Kidney glomerular epithelial cell (primary cell): ENCODE measurements at regions not wholly inside any gene's neighbourhood (a gene's known extent, or its start where the extent isn't known, plus 50 kb on each side); places are given as distances from the start of the nearest gene placed in this dataset.
"Not testable (repeated sequence)": the region's sequence is repeated elsewhere in the genome, so short reads cannot be mapped to it uniquely, and the experiment has no call there.

Experiments
- DNase-seq: peaks from one replicate; lab custom pipeline; 2025; lab: John Stamatoyannopoulos, UW

DNA sequence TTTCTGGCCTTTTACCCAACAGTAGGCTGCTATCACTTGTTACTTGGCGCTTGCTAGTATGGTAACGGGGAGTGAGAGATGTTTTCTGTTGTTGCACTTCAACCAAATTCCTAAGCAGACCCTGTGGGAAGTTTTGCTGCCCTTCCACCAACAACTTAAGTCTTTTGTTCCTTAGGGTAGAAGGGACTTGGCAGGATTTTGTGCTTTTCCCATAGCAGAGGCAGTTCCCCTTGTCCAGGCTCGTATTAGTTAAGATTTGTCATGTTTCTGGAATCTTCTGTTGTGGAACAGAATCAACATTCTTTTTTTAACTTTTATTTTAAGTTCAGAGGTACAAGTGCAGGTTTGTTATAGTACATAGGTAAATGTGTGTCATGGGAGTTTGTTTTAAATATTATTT, 73.2 kb upstream of the SGIP1 start:
- DNase-seq: no peak

DNA sequence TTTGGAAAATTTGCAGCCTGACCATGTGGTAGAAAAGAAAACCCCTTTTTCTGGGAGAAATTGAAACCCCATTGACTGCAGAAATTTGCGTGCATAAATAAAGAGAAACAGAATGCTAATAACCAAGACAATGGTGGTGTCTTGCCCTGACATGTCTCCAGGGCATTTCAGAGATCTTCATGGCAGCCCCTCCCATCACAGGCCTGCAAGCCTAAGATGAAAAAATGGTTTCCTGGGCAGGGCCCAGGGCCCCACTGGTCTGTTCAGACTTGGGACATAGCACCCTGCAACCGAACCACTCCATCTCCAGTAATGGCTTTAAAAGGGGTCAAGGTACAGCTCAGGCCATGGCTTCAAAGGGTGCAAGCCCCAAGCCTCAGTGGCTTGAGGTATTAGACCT, 71.6 kb upstream of the SGIP1 start:
- no peak for DNase-seq

GRCh38 chr1:66464351-66464750, 69.6 kb upstream of the SGIP1 start:
- no peak for DNase-seq

GRCh38 chr1:66464802-66465201, 69.2 kb upstream of the SGIP1 start:
- DNase-seq: peak; percentile 66

- DNase-seq: peak; percentile 28
These were observed 67.3 kb upstream of the SGIP1 start for GRCh38 chr1:66466695-66467094.

DNA sequence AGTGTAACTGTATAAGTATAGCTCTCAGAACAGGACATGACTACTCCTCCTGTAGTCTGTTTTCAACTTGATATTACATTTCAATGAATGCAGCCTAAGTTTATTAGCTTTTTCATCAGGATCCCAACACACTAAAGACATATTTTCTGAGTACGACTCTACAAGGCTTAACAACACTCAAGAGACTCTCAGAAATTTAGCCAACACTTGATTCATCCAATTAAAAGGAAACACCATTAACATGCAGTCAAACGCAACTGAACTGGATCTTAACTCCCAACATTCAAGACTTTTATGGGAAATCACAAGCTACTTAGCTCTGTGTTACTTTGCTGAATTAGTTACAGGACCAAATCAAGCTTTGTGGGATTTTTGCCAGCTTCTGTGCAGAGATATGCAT, 65.2 kb upstream of the SGIP1 start:
- no peak for DNase-seq

GRCh38 chr1:66475940-66476339, 58.0 kb upstream of the SGIP1 start:
- DNase-seq: no peak

- DNase-seq: peak; percentile 20
These were observed 57.2 kb upstream of the SGIP1 start for GRCh38 chr1:66476774-66477173.

DNA sequence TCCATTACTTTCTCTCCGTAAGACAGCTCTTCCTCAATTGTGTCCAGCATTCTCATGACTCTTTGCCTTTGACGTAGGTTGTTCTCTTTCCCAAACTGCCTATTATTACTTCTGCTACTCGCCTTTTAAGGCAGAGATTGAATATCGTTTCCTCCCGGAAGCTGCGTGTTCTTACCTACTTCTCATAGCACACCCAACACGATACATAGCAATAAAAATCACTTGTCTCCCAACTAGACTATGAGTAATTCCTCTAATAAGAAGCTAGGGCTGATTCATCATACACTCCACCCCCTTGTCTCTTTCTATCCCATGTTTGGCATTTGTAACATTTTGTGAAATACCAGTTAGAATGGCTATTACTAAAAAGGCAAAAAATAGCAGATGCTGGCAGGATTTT, 55.8 kb upstream of the SGIP1 start:
- DNase-seq: peak; percentile 52

DNA sequence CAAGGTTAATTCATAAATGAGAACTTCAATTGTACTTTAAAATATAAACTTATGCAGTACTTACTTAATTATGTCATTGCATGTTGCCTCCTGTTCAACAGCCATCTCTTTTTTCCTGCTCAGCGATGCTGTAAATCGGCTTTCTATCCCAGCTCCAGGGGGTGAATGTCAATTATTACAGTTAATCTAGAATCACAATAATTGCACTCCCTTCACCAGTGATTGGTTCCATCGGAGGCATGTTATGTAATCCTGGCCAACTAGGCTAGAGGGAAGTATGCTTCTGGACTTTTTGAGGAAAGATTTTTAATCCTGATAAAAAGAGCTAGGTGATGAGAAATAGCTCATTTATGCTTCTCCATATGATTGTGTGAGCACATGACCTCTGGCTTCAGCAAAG, 53.8 kb upstream of the SGIP1 start:
- no peak for DNase-seq

- not testable (repeated sequence) for DNase-seq
These were observed 52.7 kb upstream of the SGIP1 start for GRCh38 chr1:66481215-66481614.
